ENCODE measurements at regions not wholly inside any gene's neighbourhood (a gene's known extent, or its start where the extent isn't known, plus 50 kb on each side); places are given as distances from the start of the nearest gene placed in this dataset.

DNA sequence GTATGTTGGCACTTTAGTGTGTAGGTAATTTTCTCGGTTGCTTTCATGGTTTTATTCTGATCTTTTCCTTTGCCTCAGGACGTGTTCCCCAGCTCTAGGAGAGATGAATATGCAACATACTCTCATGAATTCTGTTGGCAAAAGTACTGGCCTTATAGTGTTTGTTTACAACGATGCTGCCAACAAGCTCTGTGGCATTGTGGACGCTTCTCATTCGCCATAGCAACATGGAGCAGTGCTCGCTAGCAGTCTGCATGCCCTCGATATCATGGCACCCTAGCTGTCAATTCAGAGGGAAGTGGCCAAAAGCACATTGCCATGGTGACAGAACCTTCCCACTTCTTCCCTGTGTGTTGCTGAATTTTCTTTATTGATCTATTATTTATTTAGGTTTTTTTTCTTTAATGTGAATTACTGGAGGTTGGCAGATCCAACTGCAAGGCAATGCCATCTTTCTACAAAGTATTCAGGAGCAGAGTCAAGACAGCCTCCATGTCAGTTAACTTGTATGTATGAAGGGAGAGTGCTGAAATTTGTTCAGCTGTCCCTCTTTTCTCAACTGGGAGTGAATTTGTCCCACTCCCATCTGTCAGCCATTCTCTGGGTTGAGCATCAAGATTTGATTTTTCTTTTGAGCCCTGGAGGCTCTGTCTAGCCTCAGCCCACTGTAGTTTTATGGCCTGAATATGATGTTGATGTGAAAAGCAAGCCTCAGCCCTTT, 224.9 kb upstream of the VCX3A start:
- no peaks in the 10 kb centered on the region for H3K36me3 ChIP-seq
- H3K27ac ChIP-seq = no peak overlapping the region
- no peak for TF ChIP-seq CTCF (IDR thresholded peaks at IDR 0.05 in 8 of 11, conservative IDR thresholded peaks at IDR 0.05 in 3 of 11)
- TF ChIP-seq POLR2AphosphoS5 (IDR thresholded peaks at IDR 0.05) = no peak
- no peak for TF ChIP-seq POLR2A (IDR thresholded peaks at IDR 0.05)
- DNase-seq = no peak
- H3K9me3 ChIP-seq = no peaks in the 10 kb centered on the region
- no peaks in the 10 kb centered on the region for H3K27me3 ChIP-seq (replicated peaks in 1 of 7)
- H3K4me3 ChIP-seq = no peak overlapping the region
- 83 to 96% (median 87%) methylated on average over 7 of the region's 7 CpGs for WGBS, 5 donors
- H3K4me1 ChIP-seq = no peaks in the 10 kb centered on the region
- intact Hi-C loops (cut with DNase I; ENCODE audit: low total_unique reads) = no loop called here

DNA sequence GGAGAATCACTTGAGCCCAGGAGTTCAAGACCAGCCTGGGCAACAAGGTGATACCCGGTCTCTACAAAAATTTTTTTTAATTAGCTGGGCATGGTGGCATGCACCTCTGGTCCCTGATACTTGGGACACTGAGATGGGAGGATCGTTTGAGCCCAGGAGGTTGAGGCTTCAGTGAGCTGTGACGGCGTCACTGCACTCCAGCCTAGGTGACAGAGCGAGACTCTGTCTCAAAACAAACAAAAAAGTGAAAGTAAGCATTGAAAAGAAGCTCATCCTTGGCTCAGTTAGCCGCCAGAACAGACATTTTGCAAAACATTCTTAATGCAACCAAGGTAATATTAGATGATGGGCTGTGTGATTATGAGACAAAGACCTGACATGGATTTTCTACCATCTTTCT, 223.3 kb upstream of the VCX3A start:
- intact Hi-C loops (cut with DNase I; ENCODE audit: low total_unique reads) = no loop called here
- WGBS, 5 donors = 80 to 93% (median 89%) methylated on average over 6 of the region's 6 CpGs
- H3K4me3 ChIP-seq = no peak overlapping the region
- DNase-seq = no peak
- H3K27me3 ChIP-seq (replicated peaks in 1 of 7) = no peaks in the 10 kb centered on the region
- H3K27ac ChIP-seq = no peak overlapping the region
- H3K9me3 ChIP-seq = peaks cover 0 to 8% (median 0%) of the 10 kb centered on the region in 8 donors
- H3K4me1 ChIP-seq = no peaks in the 10 kb centered on the region
- no peaks in the 10 kb centered on the region for H3K36me3 ChIP-seq
- TF ChIP-seq POLR2A (IDR thresholded peaks at IDR 0.05) = no peak
- no peak for TF ChIP-seq CTCF (IDR thresholded peaks at IDR 0.05 in 8 of 11, conservative IDR thresholded peaks at IDR 0.05 in 3 of 11)
- TF ChIP-seq POLR2AphosphoS5 (IDR thresholded peaks at IDR 0.05) = no peak

DNA sequence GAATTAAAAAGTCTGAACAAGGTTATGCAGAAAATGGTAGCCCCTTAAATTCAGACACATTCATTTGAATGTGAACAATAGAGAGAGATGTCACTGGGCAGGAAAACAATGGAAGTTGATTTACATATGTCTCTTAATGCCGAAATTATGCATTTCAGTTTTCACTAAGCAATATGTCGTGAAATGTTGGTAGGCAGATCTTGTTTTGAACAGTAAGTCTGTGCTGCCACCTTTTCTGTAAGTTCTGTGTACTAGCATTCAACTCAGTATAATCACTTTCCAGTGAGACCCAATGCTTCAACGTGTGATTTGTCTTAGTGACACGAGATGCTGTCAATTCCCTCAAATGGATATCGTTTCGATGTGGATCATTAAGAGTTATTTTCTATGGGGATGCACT, 222.7 kb upstream of the VCX3A start:
- 85 to 95% (median 91%) methylated on average over 6 of the region's 6 CpGs for WGBS, 5 donors
- H3K27me3 ChIP-seq (replicated peaks in 1 of 7) = no peaks in the 10 kb centered on the region

More for the DNA sequence above, 222.7 kb upstream of the VCX3A start:
- intact Hi-C loops (cut with DNase I; ENCODE audit: low total_unique reads) = no loop called here
- no peak for DNase-seq
- Histone ChIP-seq H3K4me3 (no peak overlapping the region), H3K36me3 (no peaks in the 10 kb centered on the region), H3K9me3 (peaks cover 0 to 8% (median 0%) of the 10 kb centered on the region in 8 donors), H3K4me1 (no peaks in the 10 kb centered on the region), H3K27ac (no peak overlapping the region)
- no peak for TF ChIP-seq POLR2A (IDR thresholded peaks at IDR 0.05)
- TF ChIP-seq POLR2AphosphoS5 (IDR thresholded peaks at IDR 0.05) = no peak
- no peak for TF ChIP-seq CTCF (IDR thresholded peaks at IDR 0.05 in 8 of 11, conservative IDR thresholded peaks at IDR 0.05 in 3 of 11)
